ENCODE measurements at regions not wholly inside any gene's neighbourhood (a gene's known extent, or its start where the extent isn't known, plus 50 kb on each side); places are given as distances from the start of the nearest gene placed in this dataset.

- DNase-seq (ENCODE audit: low read depth) = no peak
Observed at GRCh38 chr10:2949948-2950354, 117.4 kb upstream of the PFKP start.

GRCh38 chr10:2949221-2949947 lies 118.0 kb upstream of the PFKP start:
- no peak for DNase-seq (ENCODE audit: low read depth)

GRCh38 chr10:2948127-2948854 lies 119.1 kb upstream of the PFKP start:
- DNase-seq (ENCODE audit: low read depth) = no peak

- DNase-seq (ENCODE audit: low read depth) = no peak
Observed at GRCh38 chr10:2944788-2945187, 122.6 kb upstream of the PFKP start.

GRCh38 chr10:2943932-2944614 lies 123.3 kb upstream of the PFKP start:
- no peak for DNase-seq (ENCODE audit: low read depth)

- no peak for DNase-seq (ENCODE audit: low read depth)
Observed at GRCh38 chr10:2942938-2943337, 124.4 kb upstream of the PFKP start.

- DNase-seq (ENCODE audit: low read depth) = no peak
Observed at GRCh38 chr10:2938869-2939268, 128.5 kb upstream of the PFKP start.

GRCh38 chr10:2936816-2937215 lies 130.5 kb upstream of the PFKP start:
- DNase-seq (ENCODE audit: low read depth) = no peak

GRCh38 chr10:2935647-2936386 lies 131.5 kb upstream of the PFKP start:
- DNase-seq (ENCODE audit: low read depth) = no peak

- no peak for DNase-seq (ENCODE audit: low read depth)
Observed at GRCh38 chr10:2933924-2934323, 133.4 kb upstream of the PFKP start.

- DNase-seq (ENCODE audit: low read depth) = no peak
Observed at GRCh38 chr10:2933519-2933918, 133.8 kb upstream of the PFKP start.

GRCh38 chr10:2933071-2933470 lies 134.3 kb upstream of the PFKP start:
- DNase-seq (ENCODE audit: low read depth) = no peak

GRCh38 chr10:2929480-2930258 lies 137.7 kb upstream of the PFKP start:
- no peak for DNase-seq (ENCODE audit: low read depth)

GRCh38 chr10:2927958-2928840 lies 139.1 kb upstream of the PFKP start:
- peak; percentile 23 for DNase-seq (ENCODE audit: low read depth)

- no peak for DNase-seq (ENCODE audit: low read depth)
Observed at GRCh38 chr10:2926918-2927660, 140.3 kb upstream of the PFKP start.

GRCh38 chr10:2925631-2926030 lies 141.7 kb upstream of the PFKP start:
- DNase-seq (ENCODE audit: low read depth) = peak; percentile 31

GRCh38 chr10:2924431-2924830 lies 142.9 kb upstream of the PFKP start:
- DNase-seq (ENCODE audit: low read depth) = no peak

- no peak for DNase-seq (ENCODE audit: low read depth)
Observed at GRCh38 chr10:2921956-2922680, 145.2 kb upstream of the PFKP start.

- no peak for DNase-seq (ENCODE audit: low read depth)
Observed at GRCh38 chr10:2920637-2921036, 146.7 kb upstream of the PFKP start.

Data from stromal cell of bone marrow (primary cell).